HepG2 (cell line): ENCODE measurements at regions not wholly inside any gene's neighbourhood (a gene's known extent, or its start where the extent isn't known, plus 50 kb on each side); places are given as distances from the start of the nearest gene placed in this dataset.
"Not testable (repeated sequence)": the region's sequence is repeated elsewhere in the genome, so short reads cannot be mapped to it uniquely, and the experiment has no call there.

ENCODE experiments used
- ATAC-seq: fragments of 200-7000 bp; cut with Tn5 transposase; 3 replicates; pipeline ENCODE4 v1.9.1; 2020; ENCODE audit warnings: mild to moderate bottlenecking, moderate library complexity
- BruUV-seq: library from RNA; stranded (reverse); fragments of 400-500 nt; replicated peaks from 2 replicates; lab custom pipeline; 2021; lab: Mats Ljungman, UMichigan
- CTCF ChIA-PET: fragments of 300-600 bp; formaldehyde crosslinking; extraction: SDS; loops from one replicate; lab custom pipeline; 2021; ENCODE audit warnings: low total read pairs, inconsistent platforms, low intra/inter-chr PET ratio; lab: Yijun Ruan, JAX
- POLR2A ChIA-PET: fragments of 350-600 bp; sonication (Branson Sonifier 250); formaldehyde crosslinking; loops from one replicate; lab custom pipeline; 2020; ENCODE audit warnings: antibody characterized with exemption, inconsistent platforms; lab: Yijun Ruan, JAX
- DNase-seq: peaks from one replicate; pipeline ENCODE4 v3.0.0-alpha.2; 2015; ENCODE audit warnings: low spot score
- FAIRE-seq: peaks from 3 replicates; lab custom pipeline; 2011; peaks lifted over from hg19 to GRCh38; lab: Jason Lieb, UNC
- H2AFZ ChIP-seq: one replicate; pipeline ENCODE4 v1.6.1; 2011; ENCODE audit warnings: low read length, inconsistent platforms
- H3K27ac ChIP-seq: fragments of 300-600 bp; 3 replicates; pipeline ENCODE4 v1.8.0; 2011; ENCODE audit warnings: mixed run types, mild to moderate bottlenecking, mixed read lengths, low read length, inconsistent platforms; ENCODE audit not compliant: insufficient read depth; ENCODE audit errors: extremely low read length
- H3K27me3 ChIP-seq, 2 experiments: fragments of 200-600 bp in 1 of 2; 2 replicates in 1 of 2; 3 replicates in 1 of 2; pipeline versions ENCODE4 v1.6.0 to v1.8.0; 2011; ENCODE audit warnings: low read length in 2 of 2, mild to moderate bottlenecking in 2 of 2, moderate library complexity in 2 of 2, inconsistent platforms in 1 of 2; ENCODE audit not compliant: insufficient read depth in 2 of 2, control insufficient read depth in 1 of 2
- H3K36me3 ChIP-seq, 2 experiments: fragments of 200-600 bp in 1 of 2; replicated peaks in 1 of 2; 2 replicates in 1 of 2; 3 replicates in 1 of 2; pipeline versions ENCODE4 v1.5.1 to v1.8.0; 2011; ENCODE audit warnings: low read length in 2 of 2, inconsistent platforms in 1 of 2; ENCODE audit not compliant: insufficient read depth in 2 of 2, control insufficient read depth in 1 of 2
- H3K4me1 ChIP-seq: 2 replicates; pipeline ENCODE4 v1.5.1; 2012; ENCODE audit warnings: low read length, inconsistent platforms; ENCODE audit not compliant: insufficient read depth
- H3K4me2 ChIP-seq: 2 replicates; pipeline ENCODE4 v1.6.0; 2011; ENCODE audit warnings: low read depth, low read length, inconsistent platforms
- H3K4me3 ChIP-seq, 3 experiments: fragments of 200-600 bp in 1 of 3; sonication (generic), shearing (Covaris generic) in 1 of 3; replicated peaks in 1 of 3; 2 replicates each; pipeline ENCODE4 v1.5.1; 2011 to 2016; ENCODE audit warnings: low read length in 3 of 3, inconsistent platforms in 2 of 3, low read depth in 2 of 3, mild to moderate bottlenecking in 2 of 3, control low read depth in 1 of 3, mixed read lengths in 1 of 3; ENCODE audit not compliant: insufficient read depth in 1 of 3
- H3K79me2 ChIP-seq: one replicate; pipeline ENCODE4 v1.6.1; 2011; ENCODE audit warnings: low read length, inconsistent platforms; ENCODE audit not compliant: insufficient read depth
- H3K9ac ChIP-seq: 2 replicates; pipeline ENCODE4 v1.6.0; 2011; ENCODE audit warnings: mild to moderate bottlenecking, low read depth, low read length, inconsistent platforms; ENCODE audit not compliant: insufficient read depth
- H3K9me3 ChIP-seq: 2 replicates; pipeline ENCODE4 v1.5.1; 2012; ENCODE audit warnings: mild to moderate bottlenecking, low read length
- H4K20me1 ChIP-seq: 2 replicates; pipeline ENCODE4 v1.6.0; 2011; ENCODE audit warnings: inconsistent platforms, mild to moderate bottlenecking, low read length, moderate library complexity; ENCODE audit not compliant: insufficient read depth
- CEBPG ChIP-seq: IDR thresholded peaks from 2 replicates; pipeline ENCODE4 v1.6.1; 2016
- DDIT3 ChIP-seq: sonication (generic); formaldehyde crosslinking; IDR thresholded peaks from 2 replicates; pipeline ENCODE4 v1.4.0; 2020; ENCODE audit warnings: mild to moderate bottlenecking, missing genetic modification reagents
- E2F1 ChIP-seq: sonication (generic); formaldehyde crosslinking; IDR thresholded peaks from 2 replicates; pipeline ENCODE4 v1.5.0; 2020; ENCODE audit warnings: missing genetic modification reagents
- ELF1 ChIP-seq: sonication (generic); formaldehyde crosslinking; IDR thresholded peaks from 2 replicates; pipeline ENCODE4 v1.4.0; 2020; ENCODE audit warnings: missing genetic modification reagents
- IRF9 ChIP-seq: sonication (generic); formaldehyde crosslinking; IDR thresholded peaks from 2 replicates; pipeline ENCODE4 v1.8.0; 2022; ENCODE audit warnings: missing genetic modification reagents, mild to moderate bottlenecking, borderline replicate concordance
- PBX3 ChIP-seq: sonication (generic); formaldehyde crosslinking; IDR thresholded peaks from 2 replicates; pipeline ENCODE4 v1.8.1; 2023; ENCODE audit warnings: missing genetic modification reagents, inconsistent platforms, borderline replicate concordance
- ZBTB20 ChIP-seq: sonication (generic); formaldehyde crosslinking; IDR thresholded peaks from 2 replicates; pipeline ENCODE4 v1.8.1; 2023; ENCODE audit warnings: missing genetic modification reagents, low read depth, mild to moderate bottlenecking, borderline replicate concordance
- ZFX ChIP-seq: sonication (generic); formaldehyde crosslinking; IDR thresholded peaks from 2 replicates; pipeline ENCODE4 v1.4.0; 2020; ENCODE audit warnings: mild to moderate bottlenecking, low read depth, missing genetic modification reagents, moderate library complexity
- ZNF362 ChIP-seq: sonication (generic); formaldehyde crosslinking; IDR thresholded peaks from 2 replicates; pipeline ENCODE4 v1.4.0; 2020; ENCODE audit warnings: missing genetic modification reagents, mild to moderate bottlenecking, borderline replicate concordance
- ZSCAN25 ChIP-seq: sonication (generic); formaldehyde crosslinking; IDR thresholded peaks from 2 replicates; pipeline ENCODE4 v1.8.0; 2022; ENCODE audit warnings: mild to moderate bottlenecking, missing genetic modification reagents
- WGBS: methylation state at CpG from one replicate; pipeline ENCODE4 v1.1.6; 2017; ENCODE audit warnings: low lambda C conversion rate; 5-methylcytosine and 5-hydroxymethylcytosine counted together
- in situ Hi-C: cut with HindIII; loops from 2 replicates; pipeline ENCODE4 v1.10.0; 2017; ENCODE audit warnings: low pct_unique_long_range_greater_than_20kb; ENCODE audit not compliant: extremely low pct_ligation_motif_present
- intact Hi-C: fragments of 100-400 bp; cut with micrococcal nuclease; formaldehyde crosslinking; loops from one replicate; pipeline ENCODE4 v1.10.0; 2022; ENCODE audit not compliant: unreplicated experiment

GRCh38 chr4:107419052-107419451, 301.0 kb downstream of the PAPSS1 start:
- H3K4me1 ChIP-seq = no peaks in the 10 kb centered on the region
- H3K79me2 ChIP-seq = no peaks in the 10 kb centered on the region
- H3K27me3 ChIP-seq = no peaks in the 10 kb centered on the region
- ATAC-seq (no peak), DNase-seq (no peak), FAIRE-seq (no peak)
- ChIA-PET POLR2A (no interaction called here), CTCF (no interaction called here)
- H3K27ac ChIP-seq = no peak overlapping the region
- WGBS = 3% methylated on average over 2 of the region's 2 CpGs
- H3K9me3 ChIP-seq = no peaks in the 10 kb centered on the region
- no TSS peak for BruUV-seq
- H2AFZ ChIP-seq = no peak overlapping the region
- no peak overlapping the region for H3K9ac ChIP-seq
- TF ChIP-seq E2F1 (CRISPR knock-in tag) (no peak), ZFX (CRISPR knock-in tag) (no peak), ZBTB20 (CRISPR knock-in tag) (no peak), PBX3 (no peak), CEBPG (CRISPR knock-in tag) (no peak), IRF9 (CRISPR knock-in tag) (no peak), ZSCAN25 (CRISPR knock-in tag) (no peak), ELF1 (CRISPR knock-in tag) (no peak), DDIT3 (CRISPR knock-in tag) (no peak), ZNF362 (no peak)
- no peak overlapping the region for H3K4me2 ChIP-seq
- in situ Hi-C loops (no loop called here), intact Hi-C loops (no loop called here)
- no peaks in the 10 kb centered on the region for H3K36me3 ChIP-seq
- H3K4me3 ChIP-seq = no peak overlapping the region
- H4K20me1 ChIP-seq = no peaks in the 10 kb centered on the region

GRCh38 chr4:107415490-107415889, 304.5 kb downstream of the PAPSS1 start:
- intact Hi-C loops = not testable (repeated sequence)

More at GRCh38 chr4:107415490-107415889, 304.5 kb downstream of the PAPSS1 start:
- H3K4me2 ChIP-seq, FAIRE-seq, H3K27me3 ChIP-seq, H4K20me1 ChIP-seq, BruUV-seq, CTCF ChIA-PET, H3K4me1 ChIP-seq, H3K9me3 ChIP-seq, H3K27ac ChIP-seq, H3K36me3 ChIP-seq, in situ Hi-C loops, POLR2A ChIA-PET, H3K4me3 ChIP-seq, H3K9ac ChIP-seq, H3K79me2 ChIP-seq, DNase-seq, ATAC-seq, H2AFZ ChIP-seq: not testable (repeated sequence)
- WGBS = 77% methylated on average over 5 of the region's 5 CpGs
